Large intestine (tissue), 3 donors: ENCODE measurements at regions not wholly inside any gene's neighbourhood (a gene's known extent, or its start where the extent isn't known, plus 50 kb on each side); places are given as distances from the start of the nearest gene placed in this dataset.

Experiments
- DNase-seq, 2 donors: peaks; one replicate each; pipeline versions ENCODE4 v3.0.0 to v3.0.0-alpha.2; 2013
- H3K27ac ChIP-seq: one replicate; pipeline ENCODE4 v1.5.1; 2013; ENCODE audit warnings: low read length
- H3K27me3 ChIP-seq: 2 replicates; pipeline ENCODE4 v1.6.1; 2013; ENCODE audit warnings: low read length; ENCODE audit not compliant: control insufficient read depth, insufficient read depth
- H3K36me3 ChIP-seq: 2 replicates; pipeline ENCODE4 v1.6.1; 2013; ENCODE audit warnings: low read length; ENCODE audit not compliant: control insufficient read depth, insufficient read depth
- H3K4me1 ChIP-seq: one replicate; pipeline ENCODE4 v1.6.1; 2013; ENCODE audit warnings: low read length; ENCODE audit not compliant: control insufficient read depth, insufficient read depth
- H3K4me3 ChIP-seq: one replicate; pipeline ENCODE4 v1.5.1; 2013; ENCODE audit warnings: low read length
- H3K9me3 ChIP-seq: one replicate; pipeline ENCODE4 v1.6.1; 2013; ENCODE audit warnings: mild to moderate bottlenecking, low read depth, low read length, moderate library complexity; ENCODE audit not compliant: control insufficient read depth
- WGBS: methylation state at CpG from one replicate; pipeline ENCODE4 v1.1.5; 2013; ENCODE audit warnings: low lambda C conversion rate; ENCODE audit not compliant: insufficient coverage; 5-methylcytosine and 5-hydroxymethylcytosine counted together

GRCh38 chr1:209430821-209431259 is 152.7 kb upstream of the CAMK1G start:
- Histone ChIP-seq H3K27ac (no peak overlapping the region), H3K4me3 (no peak overlapping the region), H3K27me3 (no peaks in the 10 kb centered on the region), H3K36me3 (no peaks in the 10 kb centered on the region), H3K9me3 (no peaks in the 10 kb centered on the region), H3K4me1 (peaks cover 42% of the 10 kb centered on the region)
- no peak for DNase-seq
- WGBS = no CpG with 5 or more reads among the region's 5 CpGs

GRCh38 chr1:209431402-209431801 is 152.1 kb upstream of the CAMK1G start:
- WGBS = no CpG with 5 or more reads among the region's 3 CpGs
- Histone ChIP-seq H3K27ac (no peak overlapping the region), H3K9me3 (no peaks in the 10 kb centered on the region), H3K4me3 (no peak overlapping the region), H3K27me3 (no peaks in the 10 kb centered on the region), H3K36me3 (no peaks in the 10 kb centered on the region), H3K4me1 (peaks cover 42% of the 10 kb centered on the region)
- DNase-seq = no peak

GRCh38 chr1:209431813-209432442 is 151.6 kb upstream of the CAMK1G start:
- no peaks in the 10 kb centered on the region for H3K27me3 ChIP-seq
- H3K4me3 ChIP-seq = no peak overlapping the region
- no peak for DNase-seq
- H3K9me3 ChIP-seq = no peaks in the 10 kb centered on the region
- WGBS = 100% methylated on average over 1 of the region's 12 CpGs
- H3K27ac ChIP-seq = no peak overlapping the region
- peaks cover 42% of the 10 kb centered on the region for H3K4me1 ChIP-seq
- H3K36me3 ChIP-seq = no peaks in the 10 kb centered on the region

DNA sequence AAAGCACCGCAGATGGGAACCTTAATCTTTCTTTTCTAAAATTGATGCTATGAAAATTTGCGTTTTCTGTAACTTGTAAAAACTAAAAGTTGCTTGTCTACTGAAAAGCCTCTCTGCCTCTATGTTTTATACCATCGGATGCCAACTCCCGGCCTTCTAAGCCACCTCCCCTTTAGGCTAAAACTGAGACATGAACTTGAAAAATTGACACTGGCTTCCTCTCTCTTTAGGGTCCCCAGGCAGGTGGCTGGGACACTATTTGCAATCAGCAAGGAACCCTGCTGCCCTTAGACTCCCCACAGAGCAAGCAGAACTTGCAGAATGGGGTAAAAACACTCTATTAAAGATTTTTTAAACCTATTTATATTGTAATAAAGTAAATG is 151.1 kb upstream of the CAMK1G start:
- peaks cover 42% of the 10 kb centered on the region for H3K4me1 ChIP-seq
- H3K4me3 ChIP-seq = no peak overlapping the region
- DNase-seq = no peak
- no peaks in the 10 kb centered on the region for H3K27me3 ChIP-seq
- no peak overlapping the region for H3K27ac ChIP-seq
- 100% methylated on average over 1 of the region's 4 CpGs for whole genome bisulfite sequencing
- no peaks in the 10 kb centered on the region for H3K36me3 ChIP-seq
- no peaks in the 10 kb centered on the region for H3K9me3 ChIP-seq

DNA sequence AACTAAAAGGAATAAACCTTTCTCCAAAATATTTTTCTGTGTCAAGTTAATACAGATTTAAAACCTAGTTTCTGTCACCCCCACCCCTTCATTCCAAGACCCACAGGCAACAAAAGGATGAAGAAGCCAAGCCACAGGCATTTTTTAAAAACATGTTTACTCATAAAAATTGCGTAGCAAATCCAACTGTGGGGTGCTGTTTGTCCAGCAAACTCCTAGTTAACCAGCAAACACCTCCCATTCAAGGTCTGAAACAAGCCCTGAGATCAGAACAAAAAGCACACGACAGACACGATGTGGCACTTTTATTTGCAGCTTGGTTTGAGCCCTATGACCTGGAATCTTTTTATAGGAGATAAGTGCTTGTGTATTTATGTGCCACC is 149.9 kb upstream of the CAMK1G start:
- DNase-seq = no peak
- Histone ChIP-seq H3K27me3 (no peaks in the 10 kb centered on the region), H3K4me3 (no peak overlapping the region), H3K36me3 (no peaks in the 10 kb centered on the region), H3K27ac (no peak overlapping the region), H3K4me1 (peaks cover 34% of the 10 kb centered on the region), H3K9me3 (no peaks in the 10 kb centered on the region)
- WGBS = no CpG with 5 or more reads among the region's 3 CpGs

DNA sequence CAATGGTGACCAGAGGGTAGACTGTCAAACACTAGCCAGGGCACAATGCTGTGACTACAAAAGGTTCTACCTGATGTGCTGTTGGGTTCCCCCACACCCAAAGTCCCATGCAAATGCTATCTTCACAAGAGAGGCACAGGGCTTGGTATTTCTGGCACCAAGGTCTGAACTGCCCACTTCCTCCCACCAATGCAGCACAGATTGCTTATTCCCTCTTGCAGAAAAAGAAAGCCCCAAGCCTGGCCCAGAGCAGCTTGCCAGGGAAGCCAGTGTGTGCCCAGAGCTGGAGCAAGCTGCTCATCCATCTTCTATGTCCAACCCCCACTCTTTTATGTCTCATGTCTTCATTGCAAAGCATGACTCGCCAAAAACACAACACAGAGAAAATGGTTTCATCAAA is 149.4 kb upstream of the CAMK1G start:
- Histone ChIP-seq H3K4me1 (peaks cover 31% of the 10 kb centered on the region), H3K9me3 (no peaks in the 10 kb centered on the region), H3K36me3 (no peaks in the 10 kb centered on the region), H3K4me3 (no peak overlapping the region), H3K27me3 (no peaks in the 10 kb centered on the region), H3K27ac (no peak overlapping the region)
- no peak for DNase-seq
- WGBS = no CpG with 5 or more reads among the region's 1 CpG

DNA sequence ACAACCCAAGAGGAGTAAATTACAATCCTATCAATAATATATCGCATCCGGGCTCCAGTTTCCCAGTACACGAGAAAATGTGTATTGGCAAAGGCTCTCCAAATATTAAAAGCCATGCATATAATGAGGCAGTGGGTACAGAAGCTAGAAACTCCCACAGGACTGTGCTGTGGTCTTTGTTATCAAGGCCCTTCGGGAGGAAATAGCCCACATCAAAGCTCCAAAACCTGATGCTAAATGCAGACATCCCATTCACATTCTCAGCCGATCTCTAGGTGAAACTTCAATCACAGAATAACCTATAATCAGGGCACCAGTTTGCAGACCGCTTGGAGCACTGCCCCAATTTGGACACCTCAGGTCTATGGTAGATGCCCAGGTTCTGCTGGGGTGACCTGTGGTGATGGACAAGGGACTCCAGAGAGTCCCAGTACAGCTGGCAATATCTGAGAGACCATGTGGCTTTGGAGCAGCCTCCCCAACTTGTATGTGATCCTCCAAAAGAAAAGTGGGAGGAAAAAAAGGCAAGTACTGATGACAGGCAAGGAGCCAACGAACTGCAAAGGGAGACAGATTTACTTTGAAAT is 148.8 kb upstream of the CAMK1G start:
- 100% methylated on average over 1 of the region's 7 CpGs for WGBS
- Histone ChIP-seq H3K4me1 (peaks cover 28% of the 10 kb centered on the region), H3K27ac (no peak overlapping the region), H3K27me3 (no peaks in the 10 kb centered on the region), H3K4me3 (no peak overlapping the region), H3K36me3 (no peaks in the 10 kb centered on the region), H3K9me3 (no peaks in the 10 kb centered on the region)
- no peak for DNase-seq

GRCh38 chr1:209435654-209436566 is 147.6 kb upstream of the CAMK1G start:
- peak; percentile 50 to 64 for DNase-seq
- Histone ChIP-seq H3K9me3 (no peaks in the 10 kb centered on the region), H3K4me1 (peaks cover 16% of the 10 kb centered on the region), H3K4me3 (no peak overlapping the region), H3K36me3 (no peaks in the 10 kb centered on the region), H3K27me3 (no peaks in the 10 kb centered on the region), H3K27ac (no peak overlapping the region)
- WGBS = 80% methylated on average over 1 of the region's 6 CpGs

DNA sequence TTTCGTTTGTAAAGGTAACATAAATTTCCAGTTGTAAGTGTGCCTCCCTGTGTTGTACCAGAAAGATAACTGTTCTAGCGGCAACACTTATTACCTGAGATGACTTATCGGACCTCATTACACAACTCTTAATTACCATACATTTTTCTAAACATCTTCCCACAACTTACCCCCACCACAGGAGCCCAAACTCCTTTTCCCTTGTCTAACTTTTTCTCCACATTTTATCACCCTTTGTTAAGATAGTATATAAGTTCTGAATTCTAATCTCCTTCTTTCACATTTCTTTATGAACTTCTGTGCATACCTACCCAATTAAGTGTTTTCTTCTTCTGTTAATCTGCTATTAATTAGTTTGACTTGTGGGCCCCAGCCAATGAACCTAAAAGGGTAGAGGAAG is 143.7 kb upstream of the CAMK1G start:
- Histone ChIP-seq H3K27ac (no peak overlapping the region), H3K4me3 (no peak overlapping the region), H3K9me3 (no peaks in the 10 kb centered on the region), H3K27me3 (no peaks in the 10 kb centered on the region), H3K36me3 (no peaks in the 10 kb centered on the region), H3K4me1 (peaks cover 3% of the 10 kb centered on the region)
- no peak for DNase-seq
- WGBS = no CpG with 5 or more reads among the region's 3 CpGs

- Histone ChIP-seq H3K9me3 (no peaks in the 10 kb centered on the region), H3K4me3 (no peak overlapping the region), H3K27ac (no peak overlapping the region), H3K27me3 (no peaks in the 10 kb centered on the region), H3K36me3 (no peaks in the 10 kb centered on the region), H3K4me1 (peaks cover 3% of the 10 kb centered on the region)
- no peak for DNase-seq
- 100% methylated on average over 1 of the region's 5 CpGs for WGBS
Observed at GRCh38 chr1:209443361-209443931, 140.1 kb upstream of the CAMK1G start.
